ENCODE measurements at regions not wholly inside any gene's neighbourhood (a gene's known extent, or its start where the extent isn't known, plus 50 kb on each side); places are given as distances from the start of the nearest gene placed in this dataset.

DNA sequence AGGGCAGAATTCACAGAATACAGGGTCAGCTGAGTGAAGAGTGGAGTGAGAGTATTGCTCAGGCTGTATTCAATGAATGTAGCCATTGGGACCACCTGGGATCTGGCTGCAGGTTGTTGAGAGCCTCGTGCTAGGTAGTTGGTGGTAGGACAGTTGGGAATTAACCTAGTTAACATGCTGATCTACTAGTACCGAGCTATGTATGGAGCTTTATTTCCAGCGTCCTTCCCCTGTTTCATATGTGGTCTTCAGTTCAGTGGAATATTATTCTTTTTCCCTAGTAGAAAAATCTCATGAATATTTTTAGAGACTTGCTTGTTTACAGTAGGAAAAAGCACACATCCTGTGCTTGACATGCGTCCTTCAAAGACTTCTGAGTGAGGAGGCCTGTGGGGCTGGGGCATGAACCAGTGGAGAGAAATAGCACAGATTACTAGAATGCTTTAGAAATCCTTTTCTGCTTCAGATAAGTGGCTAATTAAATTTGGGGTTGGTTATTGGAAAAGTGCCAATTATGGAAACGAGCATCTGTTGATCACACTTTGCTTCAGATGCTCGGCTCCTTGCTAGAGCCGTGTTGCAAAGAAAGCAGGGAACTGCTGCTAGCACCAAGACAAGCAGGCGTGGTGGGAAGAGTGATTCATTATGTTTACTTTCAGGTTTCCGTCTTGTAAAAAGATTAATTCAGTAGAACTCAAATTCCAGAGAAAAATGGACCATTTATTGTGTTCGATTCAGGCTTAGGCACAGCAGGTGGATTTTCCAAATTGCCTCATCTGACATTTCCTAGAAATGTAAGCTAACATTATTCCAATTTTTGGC, 53.6 kb downstream of the ARF6 start:
- Histone ChIP-seq H3K9me3 (ENCODE audit: control extremely low read depth in 1 of 3, control insufficient read depth in 2 of 3, insufficient read depth in 1 of 3, low read length in 2 of 3) (peaks cover 0 to 6% (median 0%) of the 10 kb centered on the region in 3 donors), H3K9ac (ENCODE audit: low read length) (no peak overlapping the region), H3K27me3 (replicated peaks in 1 of 4; ENCODE audit: control extremely low read depth in 1 of 4, control insufficient read depth in 3 of 4, insufficient read depth in 4 of 4, low read length in 3 of 4) (no peaks in the 10 kb centered on the region), H3K4me1 (ENCODE audit: control insufficient read depth in 2 of 2, insufficient read depth in 2 of 2, low read length in 2 of 2) (peaks cover 18 to 20% of the 10 kb centered on the region in 2 donors), H4K20me1 (ENCODE audit: control insufficient read depth, insufficient read depth, low read length, poor library complexity, severe bottlenecking) (no peaks in the 10 kb centered on the region), H3K36me3 (replicated peaks in 1 of 2; ENCODE audit: control extremely low read depth in 1 of 2, control insufficient read depth in 1 of 2, extremely low read depth in 1 of 2, insufficient read depth in 2 of 2, low read length in 1 of 2) (no peaks in the 10 kb centered on the region), H3K79me2 (ENCODE audit: control insufficient read depth, insufficient read depth, low read length) (no peaks in the 10 kb centered on the region), H3K4me2 (replicated peaks; ENCODE audit: low read depth, low read length, poor library complexity, severe bottlenecking) (no peak overlapping the region), H3K4me3 (ENCODE audit: control extremely low read depth in 1 of 5, extremely low read depth in 1 of 5, insufficient read depth in 1 of 5, low read depth in 2 of 5, low read length in 4 of 5) (no peak overlapping the region), H3K27ac (ENCODE audit: low read length in 2 of 2) (no peak overlapping the region), H2AFZ (ENCODE audit: insufficient read depth, low read depth, low read length, poor library complexity, severe bottlenecking) (no peak overlapping the region)
- ChIA-PET CTCF (interaction anchor here (0.6 to 1.6 kb wide), 3 partner anchors 13 to 157 kb away, joined by 3 to 5 read pairs (median 5); no protein-coding TSS in a partner anchor), POLR2A (interaction anchor here (0.6 to 1.5 kb wide), 3 partner anchors 15 to 314 kb away, joined by 3 to 5 read pairs (median 4); no protein-coding TSS in a partner anchor)
- ATAC-seq (ENCODE audit: low read depth): no peak
- no peak for DNase-seq
- TF ChIP-seq CTCF (IDR thresholded peaks at IDR 0.05): no peak
- TF ChIP-seq EZH2 (IDR thresholded peaks at IDR 0.05; ENCODE audit: borderline replicate concordance, insufficient read depth, low read depth, low read length, poor library complexity, severe bottlenecking): no peak
- H3K9me3 Mint-ChIP-seq (ENCODE audit: insufficient read depth): peaks cover 5% of the 10 kb centered on the region
- peaks cover 42% of the 10 kb centered on the region for H3K4me1 Mint-ChIP-seq
- 83% methylated on average over 7 of the region's 10 CpGs for WGBS (ENCODE audit: insufficient coverage)
- H3K4me3 Mint-ChIP-seq: no peak overlapping the region
- intact Hi-C loops (cut with micrococcal nuclease): no loop called here
- H3K27ac Mint-ChIP-seq: peak overlapping the region; percentile 1
- no peaks in the 10 kb centered on the region for H3K27me3 Mint-ChIP-seq

DNA sequence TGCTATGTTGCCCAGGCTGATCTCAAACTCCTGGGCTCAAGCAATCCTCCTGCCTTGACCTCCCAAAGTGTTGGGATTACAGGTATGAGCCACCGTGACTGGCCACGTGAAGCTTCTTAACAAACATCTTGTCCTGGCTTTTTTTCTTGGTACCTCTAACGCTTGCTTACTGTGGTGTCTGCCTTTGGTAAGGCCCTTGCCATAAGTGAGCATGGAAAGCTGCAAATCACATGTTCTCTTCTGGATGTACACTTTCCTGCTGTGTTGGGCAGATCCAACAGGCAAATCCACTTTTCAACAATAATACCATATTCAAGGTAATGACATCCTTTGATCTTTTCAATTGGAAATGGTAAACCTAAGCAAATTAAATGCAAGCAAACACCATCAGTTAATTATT, 54.6 kb downstream of the ARF6 start:
- Histone ChIP-seq H3K4me1 (ENCODE audit: control insufficient read depth in 2 of 2, insufficient read depth in 2 of 2, low read length in 2 of 2) (peaks cover 18 to 22% of the 10 kb centered on the region in 2 donors), H3K27ac (ENCODE audit: low read length in 2 of 2) (no peak overlapping the region), H3K4me2 (replicated peaks; ENCODE audit: low read depth, low read length, poor library complexity, severe bottlenecking) (no peak overlapping the region), H3K27me3 (replicated peaks in 1 of 4; ENCODE audit: control extremely low read depth in 1 of 4, control insufficient read depth in 3 of 4, insufficient read depth in 4 of 4, low read length in 3 of 4) (no peaks in the 10 kb centered on the region), H3K79me2 (ENCODE audit: control insufficient read depth, insufficient read depth, low read length) (no peaks in the 10 kb centered on the region), H3K36me3 (replicated peaks in 1 of 2; ENCODE audit: control extremely low read depth in 1 of 2, control insufficient read depth in 1 of 2, extremely low read depth in 1 of 2, insufficient read depth in 2 of 2, low read length in 1 of 2) (no peaks in the 10 kb centered on the region), H2AFZ (ENCODE audit: insufficient read depth, low read depth, low read length, poor library complexity, severe bottlenecking) (no peak overlapping the region), H3K9ac (ENCODE audit: low read length) (no peak overlapping the region), H3K9me3 (ENCODE audit: control extremely low read depth in 1 of 3, control insufficient read depth in 2 of 3, insufficient read depth in 1 of 3, low read length in 2 of 3) (no peaks in the 10 kb centered on the region), H4K20me1 (ENCODE audit: control insufficient read depth, insufficient read depth, low read length, poor library complexity, severe bottlenecking) (no peaks in the 10 kb centered on the region), H3K4me3 (ENCODE audit: control extremely low read depth in 1 of 5, extremely low read depth in 1 of 5, insufficient read depth in 1 of 5, low read depth in 2 of 5, low read length in 4 of 5) (no peak overlapping the region)
- Mint-ChIP-seq H3K4me3 (no peak overlapping the region), H3K27me3 (no peaks in the 10 kb centered on the region), H3K9me3 (ENCODE audit: insufficient read depth) (peaks cover 2% of the 10 kb centered on the region), H3K4me1 (peaks cover 41% of the 10 kb centered on the region), H3K27ac (no peak overlapping the region)
- TF ChIP-seq EZH2 (IDR thresholded peaks at IDR 0.05; ENCODE audit: borderline replicate concordance, insufficient read depth, low read depth, low read length, poor library complexity, severe bottlenecking) (no peak), CTCF (IDR thresholded peaks at IDR 0.05) (no peak)
- 95% methylated on average over 3 of the region's 3 CpGs for WGBS (ENCODE audit: insufficient coverage)
- ATAC-seq (ENCODE audit: low read depth) (no peak), DNase-seq (no peak)
- CTCF ChIA-PET: no interaction called here
- intact Hi-C loops (cut with micrococcal nuclease): no loop called here
- POLR2A ChIA-PET: interaction anchor here (0.6 kb wide), 2 partner anchors 180 to 314 kb away, joined by 3 to 5 read pairs; no protein-coding TSS in a partner anchor
